Spleen (tissue), 11 donors: ENCODE measurements at regions not wholly inside any gene's neighbourhood (a gene's known extent, or its start where the extent isn't known, plus 50 kb on each side); places are given as distances from the start of the nearest gene placed in this dataset.

Source experiments
- DNase-seq: peaks from one replicate; pipeline ENCODE4 v3.0.0-alpha.2; 2020
- H3K27ac ChIP-seq, 8 donors: fragments of 200-600 bp; sonication (generic) in 7 of 8; 1 replicate in 4 of 8; 2 replicates in 4 of 8; pipeline versions ENCODE4 v1.5.0 to v1.8.0; 2016 to 2021; ENCODE audit warnings: inconsistent platforms in 4 of 8, mild to moderate bottlenecking in 4 of 8, moderate library complexity in 1 of 8
- H3K27me3 ChIP-seq, 7 donors: fragments of 200-600 bp; sonication (generic) in 6 of 7; replicated peaks in 1 of 7; 1 replicate in 4 of 7; 2 replicates in 3 of 7; pipeline versions ENCODE4 v1.5.0 to v1.8.0; 2016 to 2021; ENCODE audit warnings: inconsistent platforms in 3 of 7, mild to moderate bottlenecking in 1 of 7
- H3K36me3 ChIP-seq, 6 donors: fragments of 200-600 bp; sonication (generic) in 5 of 6; 1 replicate in 4 of 6; 2 replicates in 2 of 6; pipeline versions ENCODE4 v1.5.0 to v1.8.0; 2016 to 2021; ENCODE audit warnings: inconsistent platforms in 2 of 6
- H3K4me1 ChIP-seq, 6 donors: fragments of 200-600 bp; sonication (generic) in 5 of 6; 1 replicate in 3 of 6; 2 replicates in 3 of 6; pipeline versions ENCODE4 v1.5.0 to v1.8.0; 2016 to 2021; ENCODE audit warnings: inconsistent platforms in 3 of 6
- H3K4me3 ChIP-seq, 8 donors: fragments of 200-600 bp; sonication (generic) in 7 of 8; 1 replicate in 4 of 8; 2 replicates in 4 of 8; pipeline versions ENCODE4 v1.5.0 to v1.8.0; 2016 to 2021; ENCODE audit warnings: inconsistent platforms in 4 of 8, mild to moderate bottlenecking in 4 of 8, moderate library complexity in 2 of 8
- H3K9me3 ChIP-seq, 8 donors: fragments of 200-600 bp; sonication (generic) in 7 of 8; 1 replicate in 4 of 8; 2 replicates in 4 of 8; pipeline versions ENCODE4 v1.5.0 to v1.8.0; 2016 to 2021; ENCODE audit warnings: inconsistent platforms in 4 of 8
- POLR2A ChIP-seq, 3 donors: fragments of 450-650 bp; IDR thresholded peaks; one replicate each; pipeline ENCODE4 v1.5.1; 2017; ENCODE audit warnings: antibody characterized with exemption in 3 of 3, mild to moderate bottlenecking in 1 of 3
- POLR2AphosphoS5 ChIP-seq, 3 donors: sonication (generic); formaldehyde crosslinking; IDR thresholded peaks; one replicate each; pipeline ENCODE4 v1.5.1; 2017; ENCODE audit warnings: antibody characterized with exemption in 3 of 3
- WGBS, 5 donors: extraction: QIAGEN DNeasy Blood & Tissue Kit in 3 of 5; methylation state at CpG; one replicate each; pipeline versions ENCODE4 v1.1.5 to v1.1.7; 2013 to 2018; 5-methylcytosine and 5-hydroxymethylcytosine counted together
- intact Hi-C: fragments of 100-400 bp; cut with DNase I; formaldehyde crosslinking; loops from one replicate; pipeline ENCODE4 v1.15.0; 2023; ENCODE audit warnings: low total_unique reads
- TF ChIP-seq, protein P1 (sequence below), 11 experiments: fragments of 200-600 bp in 7 of 11; fragments of 450-650 bp in 4 of 11; sonication (generic) in 4 of 11; IDR thresholded peaks in 8 of 11; conservative IDR thresholded peaks in 3 of 11; 1 replicate in 7 of 11; 2 replicates in 4 of 11; pipeline versions ENCODE4 v1.4.0 to v1.8.0; 2016 to 2021; ENCODE audit warnings: antibody characterized with exemption in 11 of 11, inconsistent platforms in 4 of 11, mild to moderate bottlenecking in 1 of 11
- donor health status: healthy with polysubstance abuse.
- donor health status: DM: no; HTN: no; CAD: no; lungs with moderate emphysema.
- donor health status: DM: no; HTN: no; CAD: no.
- donor health status: Bipolar disorder and iron deficiency.
- donor health status: healthy.
- donor health status: DM: no; HTN: no; CAD: no.
- donor health status: DM: yes; HTN: yes; CAD: no.

DNA sequence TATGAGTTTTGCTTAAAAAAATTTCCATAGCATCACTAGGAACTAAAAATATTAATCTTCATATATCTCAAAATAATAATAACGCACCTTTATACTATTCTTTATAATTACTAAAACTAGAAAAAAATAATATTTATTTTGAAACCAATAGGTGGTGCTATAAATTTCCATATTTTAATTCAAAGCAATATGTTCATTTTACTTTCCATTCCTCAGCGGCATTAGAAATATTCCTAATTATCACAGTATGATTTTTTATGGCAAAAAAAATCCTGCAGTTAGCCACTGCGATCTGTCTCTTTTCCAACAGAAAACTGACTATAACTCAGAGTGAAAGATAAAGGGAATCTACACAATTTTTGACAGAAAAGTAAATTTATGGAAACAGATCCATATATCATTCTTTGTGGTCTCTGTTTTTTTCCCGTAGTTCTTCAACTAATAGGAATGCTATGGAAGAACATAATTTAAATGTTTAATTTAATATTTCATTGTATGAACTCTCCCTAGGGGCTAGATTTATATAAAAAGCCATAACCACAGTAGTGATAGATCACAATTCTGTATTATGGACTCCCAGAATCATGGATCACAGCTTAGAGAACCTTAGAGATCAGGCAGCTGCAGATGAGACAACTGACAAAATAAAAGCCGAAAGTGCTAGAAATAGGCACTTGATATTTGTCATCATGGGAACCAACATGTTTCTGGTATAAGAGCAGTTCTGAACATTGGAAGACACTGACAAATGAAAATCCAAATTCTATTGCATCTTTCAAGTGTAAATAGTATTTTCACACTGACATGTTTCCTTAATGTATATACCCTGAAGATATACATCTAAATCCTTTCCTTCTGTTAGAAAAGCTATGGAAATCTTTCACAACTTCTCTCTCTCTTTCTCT, 167.7 kb upstream of the MPDZ start:
- peaks cover 0 to 12% (median 4%) of the 10 kb centered on the region in 6 donors for H3K4me1 ChIP-seq
- no peak for TF ChIP-seq POLR2AphosphoS5 (IDR thresholded peaks at IDR 0.05)
- TF ChIP-seq, protein P1, sequence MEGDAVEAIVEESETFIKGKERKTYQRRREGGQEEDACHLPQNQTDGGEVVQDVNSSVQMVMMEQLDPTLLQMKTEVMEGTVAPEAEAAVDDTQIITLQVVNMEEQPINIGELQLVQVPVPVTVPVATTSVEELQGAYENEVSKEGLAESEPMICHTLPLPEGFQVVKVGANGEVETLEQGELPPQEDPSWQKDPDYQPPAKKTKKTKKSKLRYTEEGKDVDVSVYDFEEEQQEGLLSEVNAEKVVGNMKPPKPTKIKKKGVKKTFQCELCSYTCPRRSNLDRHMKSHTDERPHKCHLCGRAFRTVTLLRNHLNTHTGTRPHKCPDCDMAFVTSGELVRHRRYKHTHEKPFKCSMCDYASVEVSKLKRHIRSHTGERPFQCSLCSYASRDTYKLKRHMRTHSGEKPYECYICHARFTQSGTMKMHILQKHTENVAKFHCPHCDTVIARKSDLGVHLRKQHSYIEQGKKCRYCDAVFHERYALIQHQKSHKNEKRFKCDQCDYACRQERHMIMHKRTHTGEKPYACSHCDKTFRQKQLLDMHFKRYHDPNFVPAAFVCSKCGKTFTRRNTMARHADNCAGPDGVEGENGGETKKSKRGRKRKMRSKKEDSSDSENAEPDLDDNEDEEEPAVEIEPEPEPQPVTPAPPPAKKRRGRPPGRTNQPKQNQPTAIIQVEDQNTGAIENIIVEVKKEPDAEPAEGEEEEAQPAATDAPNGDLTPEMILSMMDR (IDR thresholded peaks at IDR 0.05 in 8 of 11, conservative IDR thresholded peaks at IDR 0.05 in 3 of 11) = peak in 1 of 11 experiments; percentile 10
- TF ChIP-seq POLR2A (IDR thresholded peaks at IDR 0.05) = no peak
- no peaks in the 10 kb centered on the region for H3K9me3 ChIP-seq
- H3K27me3 ChIP-seq = no peaks in the 10 kb centered on the region
- no peak overlapping the region for H3K27ac ChIP-seq
- no peaks in the 10 kb centered on the region for H3K36me3 ChIP-seq
- intact Hi-C loops = no loop called here
- DNase-seq = no peak
- WGBS, 5 donors = 57 to 70% (median 64%) methylated on average over 5 of the region's 5 CpGs
- H3K4me3 ChIP-seq = peak overlapping the region in 1 of 8 donors; percentile 2

DNA sequence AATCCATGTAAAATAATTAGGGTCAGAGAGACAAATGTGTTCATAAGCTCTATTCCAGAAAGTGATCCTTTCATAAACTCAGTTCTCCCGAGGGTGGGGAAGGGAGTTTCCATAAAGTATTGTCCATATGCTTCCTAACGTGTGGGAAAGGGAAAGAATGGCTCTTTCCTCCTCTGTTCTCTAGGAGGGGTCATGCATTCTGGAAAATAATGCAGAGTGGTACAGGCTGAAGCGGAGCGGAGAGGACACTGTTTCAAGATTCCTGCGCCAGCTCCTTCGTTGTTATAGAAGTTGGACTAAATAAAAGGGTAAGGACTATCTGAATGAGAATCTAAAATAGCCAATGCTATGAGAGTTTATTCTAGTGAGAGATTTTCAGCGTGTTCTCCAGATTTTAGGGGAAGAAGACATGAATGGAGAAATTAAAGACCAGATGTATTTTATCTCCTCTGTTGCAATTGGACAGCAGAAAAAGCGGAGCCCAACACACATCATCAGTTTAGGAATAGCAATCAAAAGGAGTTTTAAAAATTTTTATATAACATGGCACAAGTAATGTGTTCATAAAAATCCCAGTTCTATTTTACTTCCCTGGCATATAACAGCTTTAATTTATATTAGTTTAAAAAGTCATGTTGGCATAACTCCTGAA, 166.9 kb upstream of the MPDZ start:
- H3K27me3 ChIP-seq = no peaks in the 10 kb centered on the region
- H3K36me3 ChIP-seq = no peaks in the 10 kb centered on the region
- TF ChIP-seq, protein P1 (IDR thresholded peaks at IDR 0.05 in 8 of 11, conservative IDR thresholded peaks at IDR 0.05 in 3 of 11) = no peak
- TF ChIP-seq POLR2A (IDR thresholded peaks at IDR 0.05) (no peak), POLR2AphosphoS5 (IDR thresholded peaks at IDR 0.05) (no peak)
- DNase-seq = no peak
- H3K9me3 ChIP-seq = no peaks in the 10 kb centered on the region
- H3K27ac ChIP-seq = no peak overlapping the region
- 77 to 89% (median 82%) methylated on average over 8 of the region's 8 CpGs for WGBS, 5 donors
- H3K4me1 ChIP-seq = peaks cover 0 to 12% (median 4%) of the 10 kb centered on the region in 6 donors
- intact Hi-C loops = no loop called here
- H3K4me3 ChIP-seq = no peak overlapping the region

DNA sequence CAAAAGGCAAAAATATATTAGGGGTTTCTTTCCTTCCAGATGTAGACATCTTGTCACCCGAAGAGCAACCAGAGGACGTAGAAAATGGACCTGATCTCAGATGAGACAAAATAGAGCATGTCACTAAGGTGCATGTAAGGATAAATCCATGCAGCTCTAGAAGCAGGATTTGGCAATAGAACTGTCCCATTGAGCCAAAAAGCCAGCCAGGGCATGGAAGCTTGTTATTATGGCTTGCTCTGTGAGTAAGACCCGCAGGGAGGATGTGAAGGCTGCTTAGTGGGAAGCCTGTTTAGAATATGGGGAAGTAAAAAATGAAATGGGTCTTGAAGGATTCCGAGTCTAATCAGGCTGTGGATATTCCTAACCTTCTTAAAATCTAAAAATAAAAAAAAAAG, 165.6 kb upstream of the MPDZ start:
- no peak overlapping the region for H3K27ac ChIP-seq
- DNase-seq = no peak
- intact Hi-C loops = no loop called here
- H3K4me1 ChIP-seq = peaks cover 0 to 12% (median 4%) of the 10 kb centered on the region in 6 donors
- H3K36me3 ChIP-seq = no peaks in the 10 kb centered on the region
- H3K9me3 ChIP-seq = no peaks in the 10 kb centered on the region
- H3K4me3 ChIP-seq = no peak overlapping the region
- WGBS, 5 donors = 49 to 69% (median 61%) methylated on average over 4 of the region's 4 CpGs
- TF ChIP-seq POLR2A (IDR thresholded peaks at IDR 0.05) = no peak
- TF ChIP-seq, protein P1 (IDR thresholded peaks at IDR 0.05 in 8 of 11, conservative IDR thresholded peaks at IDR 0.05 in 3 of 11) = no peak
- no peak for TF ChIP-seq POLR2AphosphoS5 (IDR thresholded peaks at IDR 0.05)
- no peaks in the 10 kb centered on the region for H3K27me3 ChIP-seq
